ENCODE measurements at regions not wholly inside any gene's neighbourhood (a gene's known extent, or its start where the extent isn't known, plus 50 kb on each side); places are given as distances from the start of the nearest gene placed in this dataset.

- H2AFZ ChIP-seq = no peak overlapping the region
- TF ChIP-seq, protein P1, sequence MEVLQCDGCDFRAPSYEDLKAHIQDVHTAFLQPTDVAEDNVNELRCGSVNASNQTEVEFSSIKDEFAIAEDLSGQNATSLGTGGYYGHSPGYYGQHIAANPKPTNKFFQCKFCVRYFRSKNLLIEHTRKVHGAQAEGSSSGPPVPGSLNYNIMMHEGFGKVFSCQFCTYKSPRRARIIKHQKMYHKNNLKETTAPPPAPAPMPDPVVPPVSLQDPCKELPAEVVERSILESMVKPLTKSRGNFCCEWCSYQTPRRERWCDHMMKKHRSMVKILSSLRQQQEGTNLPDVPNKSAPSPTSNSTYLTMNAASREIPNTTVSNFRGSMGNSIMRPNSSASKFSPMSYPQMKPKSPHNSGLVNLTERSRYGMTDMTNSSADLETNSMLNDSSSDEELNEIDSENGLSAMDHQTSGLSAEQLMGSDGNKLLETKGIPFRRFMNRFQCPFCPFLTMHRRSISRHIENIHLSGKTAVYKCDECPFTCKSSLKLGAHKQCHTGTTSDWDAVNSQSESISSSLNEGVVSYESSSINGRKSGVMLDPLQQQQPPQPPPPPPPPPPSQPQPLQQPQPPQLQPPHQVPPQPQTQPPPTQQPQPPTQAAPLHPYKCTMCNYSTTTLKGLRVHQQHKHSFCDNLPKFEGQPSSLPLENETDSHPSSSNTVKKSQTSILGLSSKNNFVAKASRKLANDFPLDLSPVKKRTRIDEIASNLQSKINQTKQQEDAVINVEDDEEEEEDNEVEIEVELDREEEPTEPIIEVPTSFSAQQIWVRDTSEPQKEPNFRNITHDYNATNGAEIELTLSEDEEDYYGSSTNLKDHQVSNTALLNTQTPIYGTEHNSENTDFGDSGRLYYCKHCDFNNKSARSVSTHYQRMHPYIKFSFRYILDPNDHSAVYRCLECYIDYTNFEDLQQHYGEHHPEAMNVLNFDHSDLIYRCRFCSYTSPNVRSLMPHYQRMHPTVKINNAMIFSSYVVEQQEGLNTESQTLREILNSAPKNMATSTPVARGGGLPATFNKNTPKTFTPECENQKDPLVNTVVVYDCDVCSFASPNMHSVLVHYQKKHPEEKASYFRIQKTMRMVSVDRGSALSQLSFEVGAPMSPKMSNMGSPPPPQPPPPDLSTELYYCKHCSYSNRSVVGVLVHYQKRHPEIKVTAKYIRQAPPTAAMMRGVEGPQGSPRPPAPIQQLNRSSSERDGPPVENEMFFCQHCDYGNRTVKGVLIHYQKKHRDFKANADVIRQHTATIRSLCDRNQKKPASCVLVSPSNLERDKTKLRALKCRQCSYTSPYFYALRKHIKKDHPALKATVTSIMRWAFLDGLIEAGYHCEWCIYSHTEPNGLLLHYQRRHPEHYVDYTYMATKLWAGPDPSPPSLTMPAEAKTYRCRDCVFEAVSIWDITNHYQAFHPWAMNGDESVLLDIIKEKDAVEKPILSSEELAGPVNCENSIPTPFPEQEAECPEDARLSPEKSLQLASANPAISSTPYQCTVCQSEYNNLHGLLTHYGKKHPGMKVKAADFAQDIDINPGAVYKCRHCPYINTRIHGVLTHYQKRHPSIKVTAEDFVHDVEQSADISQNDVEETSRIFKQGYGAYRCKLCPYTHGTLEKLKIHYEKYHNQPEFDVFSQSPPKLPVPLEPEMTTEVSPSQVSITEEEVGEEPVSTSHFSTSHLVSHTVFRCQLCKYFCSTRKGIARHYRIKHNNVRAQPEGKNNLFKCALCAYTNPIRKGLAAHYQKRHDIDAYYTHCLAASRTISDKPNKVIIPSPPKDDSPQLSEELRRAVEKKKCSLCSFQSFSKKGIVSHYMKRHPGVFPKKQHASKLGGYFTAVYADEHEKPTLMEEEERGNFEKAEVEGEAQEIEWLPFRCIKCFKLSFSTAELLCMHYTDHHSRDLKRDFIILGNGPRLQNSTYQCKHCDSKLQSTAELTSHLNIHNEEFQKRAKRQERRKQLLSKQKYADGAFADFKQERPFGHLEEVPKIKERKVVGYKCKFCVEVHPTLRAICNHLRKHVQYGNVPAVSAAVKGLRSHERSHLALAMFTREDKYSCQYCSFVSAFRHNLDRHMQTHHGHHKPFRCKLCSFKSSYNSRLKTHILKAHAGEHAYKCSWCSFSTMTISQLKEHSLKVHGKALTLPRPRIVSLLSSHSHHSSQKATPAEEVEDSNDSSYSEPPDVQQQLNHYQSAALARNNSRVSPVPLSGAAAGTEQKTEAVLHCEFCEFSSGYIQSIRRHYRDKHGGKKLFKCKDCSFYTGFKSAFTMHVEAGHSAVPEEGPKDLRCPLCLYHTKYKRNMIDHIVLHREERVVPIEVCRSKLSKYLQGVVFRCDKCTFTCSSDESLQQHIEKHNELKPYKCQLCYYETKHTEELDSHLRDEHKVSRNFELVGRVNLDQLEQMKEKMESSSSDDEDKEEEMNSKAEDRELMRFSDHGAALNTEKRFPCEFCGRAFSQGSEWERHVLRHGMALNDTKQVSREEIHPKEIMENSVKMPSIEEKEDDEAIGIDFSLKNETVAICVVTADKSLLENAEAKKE (CRISPR knock-in tag; IDR thresholded peaks at IDR 0.05) = no peak
- TF ChIP-seq CREB1 (CRISPR knock-in tag; IDR thresholded peaks at IDR 0.05; ENCODE audit: low read depth) (no peak), EZH2phosphoT487 (IDR thresholded peaks at IDR 0.05; ENCODE audit: unreplicated experiment) (no peak), POLR2AphosphoS5 (IDR thresholded peaks at IDR 0.05; ENCODE audit: low read depth) (no peak), STAT1 (IDR thresholded peaks at IDR 0.05; ENCODE audit: unreplicated experiment) (no peak), NANOG (IDR thresholded peaks at IDR 0.05; ENCODE audit: borderline replicate concordance) (no peak), EZH2 (IDR thresholded peaks at IDR 0.05; ENCODE audit: low read depth, unreplicated experiment) (no peak), ZNF331 (CRISPR knock-in tag; IDR thresholded peaks at IDR 0.05; ENCODE audit: low read depth) (no peak), JUNB (IDR thresholded peaks at IDR 0.05; ENCODE audit: unreplicated experiment) (no peak), REST (IDR thresholded peaks at IDR 0.05; ENCODE audit: unreplicated experiment) (no peak)
- TF ChIP-seq, protein P2, sequence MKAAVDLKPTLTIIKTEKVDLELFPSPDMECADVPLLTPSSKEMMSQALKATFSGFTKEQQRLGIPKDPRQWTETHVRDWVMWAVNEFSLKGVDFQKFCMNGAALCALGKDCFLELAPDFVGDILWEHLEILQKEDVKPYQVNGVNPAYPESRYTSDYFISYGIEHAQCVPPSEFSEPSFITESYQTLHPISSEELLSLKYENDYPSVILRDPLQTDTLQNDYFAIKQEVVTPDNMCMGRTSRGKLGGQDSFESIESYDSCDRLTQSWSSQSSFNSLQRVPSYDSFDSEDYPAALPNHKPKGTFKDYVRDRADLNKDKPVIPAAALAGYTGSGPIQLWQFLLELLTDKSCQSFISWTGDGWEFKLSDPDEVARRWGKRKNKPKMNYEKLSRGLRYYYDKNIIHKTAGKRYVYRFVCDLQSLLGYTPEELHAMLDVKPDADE (IDR thresholded peaks at IDR 0.05) = no peak
- H4K20me1 ChIP-seq (replicated peaks; ENCODE audit: insufficient read depth) = no peaks in the 10 kb centered on the region
- peaks cover 4% of the 10 kb centered on the region for H3K36me3 ChIP-seq (ENCODE audit: insufficient read depth)
- H3K9me2 ChIP-seq (ENCODE audit: insufficient read depth) = no peaks in the 10 kb centered on the region
- no peak overlapping the region for H3K27ac Mint-ChIP-seq
- peaks cover 27% of the 10 kb centered on the region for H3K36me3 Mint-ChIP-seq (ENCODE audit: low read depth)
- no peaks in the 10 kb centered on the region for H3K79me2 ChIP-seq (replicated peaks; ENCODE audit: insufficient read depth)
- DNase-seq (ENCODE audit: low spot score) (no peak), ATAC-seq (no peak)
- no peaks in the 10 kb centered on the region for H3K27me3 ChIP-seq (ENCODE audit: insufficient read depth)
- H3K4me1 ChIP-seq (ENCODE audit: insufficient read depth) = no peaks in the 10 kb centered on the region
- no peak overlapping the region for H3K4me2 ChIP-seq
- H3K27me3 Mint-ChIP-seq (ENCODE audit: insufficient read depth, low read depth, poor library complexity) = peaks cover 4% of the 10 kb centered on the region
- H3F3A ChIP-seq (replicated peaks; ENCODE audit: low read depth) = no peaks in the 10 kb centered on the region
- H3K27ac ChIP-seq (ENCODE audit: low read depth) = no peak overlapping the region
- H3K4me3 Mint-ChIP-seq = no peak overlapping the region
- no peak overlapping the region for H3K4me3 ChIP-seq
- peaks cover 95% of the 10 kb centered on the region for H3K9me3 Mint-ChIP-seq
- H3K4me1 Mint-ChIP-seq = no peaks in the 10 kb centered on the region
Measured at GRCh38 chr7:67992287-67992686, 995.7 kb downstream of the TYW1 start.
